Loucy (cell line): ENCODE measurements at regions not wholly inside any gene's neighbourhood (a gene's known extent, or its start where the extent isn't known, plus 50 kb on each side); places are given as distances from the start of the nearest gene placed in this dataset.

ENCODE experiments used
- H2AFZ ChIP-seq: fragments of 200-600 bp; sonication (generic); 2 replicates; pipeline ENCODE4 v1.6.0; 2016; ENCODE audit warnings: antibody characterized with exemption, mild to moderate bottlenecking, low read length, moderate library complexity
- H3F3A ChIP-seq: fragments of 200-600 bp; 2 replicates; pipeline ENCODE4 v1.6.0; 2016; ENCODE audit warnings: antibody characterized with exemption, low read depth, mild to moderate bottlenecking
- H3K27me3 ChIP-seq: fragments of 200-600 bp; sonication (generic); 2 replicates; pipeline ENCODE4 v1.6.1; 2014; ENCODE audit warnings: low read length, mild to moderate bottlenecking; ENCODE audit not compliant: insufficient read depth, poor library complexity, severe bottlenecking
- H3K36me3 ChIP-seq: fragments of 200-600 bp; sonication (generic); 2 replicates; pipeline ENCODE4 v1.6.1; 2016; ENCODE audit warnings: low read length; ENCODE audit not compliant: insufficient read depth
- H3K4me1 ChIP-seq: fragments of 200-600 bp; sonication (generic); 2 replicates; pipeline ENCODE4 v1.5.1; 2014; ENCODE audit warnings: low read length, mild to moderate bottlenecking; ENCODE audit not compliant: insufficient read depth, poor library complexity, severe bottlenecking
- H3K4me2 ChIP-seq: fragments of 200-600 bp; sonication (generic); 2 replicates; pipeline ENCODE4 v1.6.0; 2014; ENCODE audit warnings: antibody characterized with exemption, low read length, low read depth, mild to moderate bottlenecking; ENCODE audit not compliant: poor library complexity, severe bottlenecking
- H3K4me3 ChIP-seq: fragments of 200-600 bp; sonication (generic); 2 replicates; pipeline ENCODE4 v1.5.1; 2014; ENCODE audit warnings: low read length, mild to moderate bottlenecking, mixed read lengths; ENCODE audit not compliant: poor library complexity, severe bottlenecking
- H3K79me2 ChIP-seq: fragments of 200-600 bp; sonication (generic); 2 replicates; pipeline ENCODE4 v1.6.1; 2014; ENCODE audit warnings: low read length; ENCODE audit not compliant: insufficient read depth
- H3K9ac ChIP-seq: fragments of 200-600 bp; sonication (generic); 2 replicates; pipeline ENCODE4 v1.6.0; 2014; ENCODE audit warnings: mild to moderate bottlenecking, low read depth, low read length, moderate library complexity; ENCODE audit not compliant: poor library complexity, severe bottlenecking
- H3K9me2 ChIP-seq: fragments of 200-600 bp; sonication (generic); replicated peaks from 2 replicates; pipeline ENCODE4 v1.6.1; 2016; ENCODE audit warnings: low read depth, low read length, mixed read lengths
- H3K9me3 ChIP-seq: fragments of 200-600 bp; sonication (generic); 2 replicates; pipeline ENCODE4 v1.6.1; 2014; ENCODE audit warnings: mild to moderate bottlenecking, antibody characterized with exemption, low read length, low read depth; ENCODE audit not compliant: insufficient read depth
- H4K20me1 ChIP-seq: fragments of 200-600 bp; sonication (generic); 2 replicates; pipeline ENCODE4 v1.6.0; 2014; ENCODE audit warnings: antibody characterized with exemption, low read length, mild to moderate bottlenecking; ENCODE audit not compliant: insufficient read depth, poor library complexity, severe bottlenecking
- CTCF ChIP-seq: fragments of 200-600 bp; sonication (generic); conservative IDR thresholded peaks from 2 replicates; pipeline ENCODE4 v1.5.1; 2014; ENCODE audit warnings: mild to moderate bottlenecking, antibody characterized with exemption, low read length
- EZH2phosphoT487 ChIP-seq: fragments of 200-600 bp; IDR thresholded peaks from 2 replicates; pipeline ENCODE4 v1.6.1; 2018; ENCODE audit warnings: antibody characterized with exemption, mild to moderate bottlenecking, moderate library complexity, borderline replicate concordance

GRCh38 chr16:86281421-86281820, 228.9 kb upstream of the FOXF1 start:
- H3K4me3 ChIP-seq = no peak overlapping the region
- TF ChIP-seq CTCF (no peak), EZH2phosphoT487 (no peak)
- no peaks in the 10 kb centered on the region; the same call in 1 of the 2 replicates for H3K9me3 ChIP-seq
- no peaks in the 10 kb centered on the region for H3F3A ChIP-seq
- no peaks in the 10 kb centered on the region for H3K9me2 ChIP-seq
- H3K79me2 ChIP-seq = no peaks in the 10 kb centered on the region
- no peak overlapping the region for H3K4me2 ChIP-seq
- no peaks in the 10 kb centered on the region for H3K27me3 ChIP-seq
- no peaks in the 10 kb centered on the region for H3K4me1 ChIP-seq
- H4K20me1 ChIP-seq = no peaks in the 10 kb centered on the region
- no peaks in the 10 kb centered on the region for H3K36me3 ChIP-seq
- H2AFZ ChIP-seq = no peak overlapping the region
- no peak overlapping the region for H3K9ac ChIP-seq

- Histone ChIP-seq H3K4me3 (no peak overlapping the region), H2AFZ (no peak overlapping the region), H3K9me3 (no peaks in the 10 kb centered on the region; the same call in 1 of the 2 replicates), H3K4me2 (no peak overlapping the region), H3K27me3 (no peaks in the 10 kb centered on the region), H3K4me1 (no peaks in the 10 kb centered on the region), H3K79me2 (no peaks in the 10 kb centered on the region), H3K9ac (no peak overlapping the region), H3F3A (no peaks in the 10 kb centered on the region), H3K36me3 (no peaks in the 10 kb centered on the region), H4K20me1 (no peaks in the 10 kb centered on the region), H3K9me2 (no peaks in the 10 kb centered on the region)
- TF ChIP-seq CTCF (no peak), EZH2phosphoT487 (no peak)
Observed at GRCh38 chr16:86283944-86284343, 226.4 kb upstream of the FOXF1 start.

GRCh38 chr16:86285421-86285820, 224.9 kb upstream of the FOXF1 start:
- no peak overlapping the region for H3K4me3 ChIP-seq
- H3K4me1 ChIP-seq = no peaks in the 10 kb centered on the region
- no peak overlapping the region for H3K4me2 ChIP-seq
- no peaks in the 10 kb centered on the region for H4K20me1 ChIP-seq
- H3K9me2 ChIP-seq = no peaks in the 10 kb centered on the region
- TF ChIP-seq CTCF (no peak), EZH2phosphoT487 (no peak)
- no peaks in the 10 kb centered on the region for H3K27me3 ChIP-seq
- no peak overlapping the region for H2AFZ ChIP-seq
- no peaks in the 10 kb centered on the region; the same call in 1 of the 2 replicates for H3K9me3 ChIP-seq
- H3K9ac ChIP-seq = no peak overlapping the region
- no peaks in the 10 kb centered on the region for H3K36me3 ChIP-seq
- H3F3A ChIP-seq = no peaks in the 10 kb centered on the region
- no peaks in the 10 kb centered on the region for H3K79me2 ChIP-seq
